BJ (cell line): ENCODE measurements at regions not wholly inside any gene's neighbourhood (a gene's known extent, or its start where the extent isn't known, plus 50 kb on each side); places are given as distances from the start of the nearest gene placed in this dataset.

Experiments used
- CTCF ChIA-PET: fragments of 350-600 bp; formaldehyde crosslinking; extraction: SDS; loops from one replicate; lab custom pipeline; 2021; ENCODE audit warnings: antibody characterized with exemption, inconsistent platforms; lab: Yijun Ruan, JAX
- POLR2A ChIA-PET: fragments of 300-600 bp; sonication (Branson Sonifier 250); formaldehyde crosslinking; extraction: SDS; loops from one replicate; lab custom pipeline; 2021; ENCODE audit warnings: antibody characterized with exemption; lab: Charles Lee
- DNase-seq: peaks from one replicate; pipeline ENCODE4 v3.0.0-alpha.2; 2011; ENCODE audit warnings: low read depth
- H3K27me3 ChIP-seq: 2 replicates; pipeline ENCODE4 v1.6.0; 2011; ENCODE audit warnings: low read length; ENCODE audit not compliant: control insufficient read depth, insufficient read depth
- H3K36me3 ChIP-seq: 2 replicates; pipeline ENCODE4 v1.5.1; 2011; ENCODE audit warnings: low read length; ENCODE audit not compliant: control insufficient read depth, insufficient read depth
- H3K4me3 ChIP-seq: 2 replicates; pipeline ENCODE4 v1.5.1; 2011; ENCODE audit warnings: low read depth, mild to moderate bottlenecking, control low read depth, low read length
- CTCF ChIP-seq: IDR thresholded peaks from 2 replicates; pipeline ENCODE4 v1.5.1; 2011; ENCODE audit warnings: low read depth, mild to moderate bottlenecking, control low read depth, inconsistent platforms, low read length, moderate library complexity; ENCODE audit not compliant: insufficient read depth

GRCh38 chr2:149849591-149849990 lies 262.0 kb upstream of the MMADHC start:
- DNase-seq: no peak
- H3K36me3 ChIP-seq: no peaks in the 10 kb centered on the region
- POLR2A ChIA-PET: no interaction called here
- H3K4me3 ChIP-seq: no peak overlapping the region
- no peak for TF ChIP-seq CTCF
- H3K27me3 ChIP-seq: no peaks in the 10 kb centered on the region
- CTCF ChIA-PET: interaction anchor here (1.1 kb wide), 1 partner anchor 9 kb away, joined by 3 read pairs; no protein-coding TSS in a partner anchor

GRCh38 chr2:149849136-149849535 lies 261.6 kb upstream of the MMADHC start:
- H3K36me3 ChIP-seq: no peaks in the 10 kb centered on the region
- DNase-seq: no peak
- ChIA-PET POLR2A (no interaction called here), CTCF (interaction anchor here (1.1 kb wide), 1 partner anchor 9 kb away, joined by 3 read pairs; no protein-coding TSS in a partner anchor)
- no peak for TF ChIP-seq CTCF
- no peaks in the 10 kb centered on the region for H3K27me3 ChIP-seq
- no peak overlapping the region for H3K4me3 ChIP-seq

GRCh38 chr2:149841396-149841795 lies 253.8 kb upstream of the MMADHC start:
- no peak for DNase-seq
- Histone ChIP-seq H3K4me3 (no peak overlapping the region), H3K27me3 (no peaks in the 10 kb centered on the region), H3K36me3 (no peaks in the 10 kb centered on the region)
- ChIA-PET CTCF (no interaction called here), POLR2A (no interaction called here)
- no peak for TF ChIP-seq CTCF

- no peaks in the 10 kb centered on the region for H3K36me3 ChIP-seq
- ChIA-PET POLR2A (no interaction called here), CTCF (interaction anchor here (1.2 kb wide), 1 partner anchor 14 kb away, joined by 4 read pairs; no protein-coding TSS in a partner anchor)
- no peak overlapping the region for H3K4me3 ChIP-seq
- no peak for TF ChIP-seq CTCF
- H3K27me3 ChIP-seq: no peaks in the 10 kb centered on the region
- DNase-seq: no peak
Measured at GRCh38 chr2:149832324-149832723, 244.7 kb upstream of the MMADHC start.

GRCh38 chr2:149828520-149829210 lies 241.1 kb upstream of the MMADHC start:
- POLR2A ChIA-PET: no interaction called here
- H3K36me3 ChIP-seq: no peaks in the 10 kb centered on the region
- H3K27me3 ChIP-seq: no peaks in the 10 kb centered on the region
- no peak for DNase-seq
- no peak overlapping the region for H3K4me3 ChIP-seq
- no peak for TF ChIP-seq CTCF
- CTCF ChIA-PET: no interaction called here
